HG02885 (cell line): ENCODE measurements at regions not wholly inside any gene's neighbourhood (a gene's known extent, or its start where the extent isn't known, plus 50 kb on each side); places are given as distances from the start of the nearest gene placed in this dataset.
"Not testable (repeated sequence)": the region's sequence is repeated elsewhere in the genome, so short reads cannot be mapped to it uniquely, and the experiment has no call there.

Experiments
- ATAC-seq: cut with Tn5 transposase; IDR thresholded peaks from one replicate; pipeline ENCODE4 v1.9.1; 2021; ENCODE audit warnings: mild to moderate bottlenecking; ENCODE audit not compliant: unreplicated experiment, poor library complexity

- no peak for ATAC-seq
These were observed 128.6 kb upstream of the CHST9 start for GRCh38 chr18:27313678-27314077.

DNA sequence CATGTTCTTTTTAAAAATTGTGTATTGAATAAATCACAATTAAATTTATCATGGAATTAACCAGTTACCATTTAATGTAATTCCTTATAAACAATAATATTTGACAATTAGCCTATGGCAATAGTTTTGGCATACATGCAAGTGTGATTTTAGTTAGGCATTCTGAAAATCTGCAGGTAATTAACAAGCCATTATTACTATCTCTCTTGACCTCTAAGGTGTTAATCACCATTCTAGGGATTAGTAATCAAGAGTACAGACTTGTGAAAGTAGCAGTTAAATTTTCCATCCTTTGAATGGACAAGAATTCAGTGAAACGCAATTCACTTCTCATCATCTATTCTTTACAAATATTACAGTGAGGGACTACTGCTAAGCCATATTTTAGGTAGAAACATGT, 127.7 kb upstream of the CHST9 start:
- no peak for ATAC-seq

GRCh38 chr18:27312153-27312552, 127.0 kb upstream of the CHST9 start:
- no peak for ATAC-seq

DNA sequence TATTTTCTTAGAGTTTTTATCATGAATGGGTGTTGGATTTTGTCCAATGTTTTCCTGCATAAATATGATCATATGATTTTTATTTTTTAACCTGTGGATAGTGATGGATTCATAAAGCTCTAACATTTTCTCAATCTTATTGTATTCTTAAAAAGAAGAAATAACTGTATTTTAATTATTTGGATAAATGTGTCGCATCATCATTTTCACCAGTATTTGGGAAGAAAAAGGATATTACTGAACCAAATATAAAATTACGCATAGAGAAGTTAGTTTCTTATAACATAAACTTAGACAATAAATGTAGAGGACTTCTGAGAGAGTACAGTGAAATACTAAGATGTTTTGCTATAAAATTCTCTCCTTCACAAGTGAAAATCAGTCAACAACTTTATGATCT, 126.0 kb upstream of the CHST9 start:
- ATAC-seq: no peak

DNA sequence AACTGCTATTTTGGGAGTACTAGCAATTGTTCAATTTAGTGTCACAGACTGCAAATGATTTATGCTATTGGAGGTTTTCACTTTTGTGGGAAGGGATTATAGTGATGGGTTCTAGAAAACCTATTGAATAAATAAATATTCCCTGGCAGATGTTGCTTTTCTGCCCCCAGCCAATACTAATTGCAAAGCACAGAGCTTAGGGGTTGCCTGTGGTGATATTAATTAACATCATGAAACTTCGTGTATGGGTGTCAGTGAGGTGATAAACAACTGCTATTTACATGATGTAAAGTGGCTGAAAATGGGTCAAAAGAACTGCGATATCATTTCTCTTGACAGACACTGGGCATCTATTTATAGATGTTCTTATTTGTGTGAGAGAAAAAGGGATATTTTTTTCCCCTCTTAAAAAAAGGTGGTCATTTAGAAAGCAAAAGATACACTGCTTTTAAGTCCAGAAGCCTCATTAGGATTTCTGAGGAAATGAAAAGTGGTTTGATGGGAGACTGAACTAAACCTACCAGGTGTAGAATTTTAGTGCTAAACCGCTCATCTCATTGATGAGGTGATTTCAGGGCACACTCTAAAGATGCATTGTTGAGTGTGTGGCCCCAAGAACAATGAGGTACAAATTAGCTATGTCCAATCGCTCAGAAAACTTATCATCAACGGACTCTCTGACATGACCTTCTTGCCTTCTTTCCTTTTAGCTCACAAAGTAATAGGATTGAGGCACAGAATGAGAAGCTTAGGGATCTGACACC, 116.7 kb upstream of the CHST9 start:
- ATAC-seq: no peak

- ATAC-seq: no peak
These were observed 113.2 kb upstream of the CHST9 start for GRCh38 chr18:27298214-27298804.

DNA sequence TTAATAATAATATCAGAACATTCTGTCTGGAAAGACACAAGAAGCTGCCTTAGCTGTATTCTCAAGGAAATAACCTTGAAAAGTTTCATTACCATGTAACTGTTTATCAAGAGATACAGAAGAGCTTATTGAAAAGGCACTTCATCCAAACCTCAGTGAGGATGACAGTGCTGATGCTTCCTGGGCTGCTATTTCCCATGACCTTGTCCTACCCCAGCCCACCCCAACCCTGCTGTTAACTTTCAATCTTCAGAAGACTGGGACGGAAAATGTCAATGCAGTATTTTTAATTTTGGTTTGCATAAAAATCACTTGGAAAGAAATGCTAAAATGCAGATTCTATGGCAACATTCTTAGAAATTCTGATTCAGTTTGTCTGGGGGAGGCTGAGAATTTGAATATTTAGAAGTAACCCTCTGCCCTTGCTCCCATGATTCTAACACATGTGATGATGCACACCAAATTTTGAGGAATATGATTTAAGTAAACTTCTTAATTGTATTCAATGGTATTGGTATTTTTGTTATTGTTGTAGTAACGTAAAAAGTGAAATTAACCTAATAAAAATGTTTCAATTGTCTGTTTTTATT, 101.0 kb upstream of the CHST9 start:
- not testable (repeated sequence) for ATAC-seq

DNA sequence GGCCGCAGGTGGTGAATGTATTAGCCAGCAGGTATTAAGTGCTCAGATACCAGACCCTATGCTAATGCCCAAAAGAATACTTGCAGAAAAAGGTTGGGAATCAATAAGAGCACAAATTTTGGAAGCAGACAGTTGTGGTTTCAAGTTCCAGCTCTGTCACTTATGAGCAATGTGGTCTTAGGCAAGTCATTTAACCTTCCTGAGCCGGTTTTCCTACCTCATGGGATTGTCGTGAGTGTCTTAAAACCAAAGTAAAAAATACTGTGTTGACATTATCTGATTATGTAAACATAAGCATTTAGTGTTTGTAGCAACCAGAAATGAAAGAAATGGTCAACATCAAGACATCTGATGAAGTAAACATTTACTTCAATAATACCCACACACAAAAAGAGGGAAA, 93.0 kb upstream of the CHST9 start:
- no peak for ATAC-seq

DNA sequence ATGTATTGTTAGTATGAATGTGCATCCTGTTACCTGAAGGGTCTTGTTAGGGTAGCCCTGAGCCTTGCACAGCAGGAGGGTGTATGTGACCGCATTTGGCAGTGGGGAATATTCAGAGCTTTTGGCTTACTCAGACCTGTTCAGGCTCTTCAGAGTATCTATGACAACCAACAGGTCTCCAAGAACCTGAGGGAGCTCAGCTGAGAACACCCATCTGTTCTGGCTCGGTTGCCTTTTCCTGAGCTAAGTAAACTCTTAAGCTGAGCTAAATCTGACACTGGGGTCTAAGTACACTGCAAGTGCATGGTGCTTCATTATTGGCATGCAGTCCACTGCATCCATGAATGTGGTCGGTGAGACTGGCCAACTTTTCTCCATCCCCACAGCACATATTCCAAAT, 92.4 kb upstream of the CHST9 start:
- no peak for ATAC-seq

GRCh38 chr18:27276886-27277285, 91.8 kb upstream of the CHST9 start:
- ATAC-seq: no peak

- no peak for ATAC-seq
These were observed 91.4 kb upstream of the CHST9 start for GRCh38 chr18:27276479-27276878.

GRCh38 chr18:27274901-27275300, 89.8 kb upstream of the CHST9 start:
- ATAC-seq: no peak

DNA sequence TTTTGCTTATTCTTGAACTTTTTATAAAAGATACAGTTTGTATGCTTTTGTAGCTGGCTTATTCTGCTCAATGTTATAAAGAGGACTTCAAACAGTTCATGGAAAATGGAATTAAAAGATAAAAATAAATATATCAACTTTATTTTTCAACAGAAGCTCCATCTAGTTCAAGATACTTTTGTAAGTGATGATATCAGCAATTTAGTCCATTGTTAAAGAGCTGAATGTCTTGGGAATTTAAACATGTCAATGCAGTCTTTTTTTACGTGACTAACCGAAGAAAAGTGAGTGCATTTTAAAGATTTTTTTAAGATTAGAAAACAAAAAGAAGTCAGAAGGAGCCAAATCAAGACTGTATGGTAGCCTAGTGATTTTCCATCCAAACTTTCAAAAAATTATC, 85.4 kb upstream of the CHST9 start:
- no peak for ATAC-seq

DNA sequence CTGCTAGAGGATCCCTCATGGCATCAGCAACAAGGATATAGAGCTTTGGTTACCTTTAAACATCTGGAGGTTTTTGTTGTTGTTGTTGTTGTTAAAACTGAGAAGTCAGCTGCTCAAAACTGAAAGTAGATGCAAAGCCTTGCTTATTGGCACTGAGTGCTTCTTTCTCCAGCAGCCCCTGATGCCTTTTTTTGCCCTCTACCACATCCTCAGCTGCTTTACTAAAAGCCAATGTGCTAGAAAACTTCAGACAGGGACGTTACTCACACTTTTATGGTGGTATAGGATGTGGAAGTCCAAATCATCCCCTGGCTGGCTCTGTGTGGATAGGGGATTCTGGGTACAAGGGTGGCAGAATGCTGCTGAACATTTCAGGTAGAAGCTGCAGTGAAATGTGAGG, 78.3 kb upstream of the CHST9 start:
- no peak for ATAC-seq

DNA sequence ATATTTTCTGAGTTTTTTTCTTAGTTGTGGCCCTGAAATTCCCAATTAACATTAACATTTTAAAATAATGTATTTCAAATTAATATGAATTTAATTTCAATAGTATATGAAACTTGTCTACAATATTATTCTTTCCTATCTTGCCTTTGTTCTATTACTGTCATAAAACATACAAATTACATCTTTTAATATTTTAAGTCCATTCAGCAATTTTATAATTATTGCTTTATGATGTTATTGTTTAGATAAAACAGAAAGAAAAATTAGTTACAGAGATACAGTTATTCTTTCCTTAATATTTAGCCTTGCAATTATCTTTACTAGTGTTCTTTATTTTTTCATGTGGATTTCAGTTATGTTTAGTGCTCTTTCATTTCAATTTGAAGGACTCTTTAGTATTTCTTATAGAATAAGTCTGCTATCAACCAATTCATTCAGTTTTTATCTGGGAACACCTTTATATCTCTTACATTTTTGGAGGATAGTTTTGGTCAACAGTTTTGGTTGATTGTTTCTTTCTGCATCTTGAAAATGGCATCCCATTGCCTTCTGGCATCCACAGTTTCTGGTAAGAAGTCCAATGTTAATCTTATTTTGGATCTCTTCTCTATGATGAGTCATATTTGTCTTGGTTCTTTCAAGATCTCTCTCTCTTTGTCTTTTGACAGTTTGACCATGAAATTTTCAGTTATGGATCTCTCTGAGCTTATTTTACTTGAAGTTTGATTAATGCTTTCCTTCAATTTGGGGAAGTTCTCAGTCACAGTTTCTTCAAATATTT, 76.9 kb upstream of the CHST9 start:
- no peak for ATAC-seq

- ATAC-seq: no peak
These were observed 68.5 kb upstream of the CHST9 start for GRCh38 chr18:27253571-27253970.

DNA sequence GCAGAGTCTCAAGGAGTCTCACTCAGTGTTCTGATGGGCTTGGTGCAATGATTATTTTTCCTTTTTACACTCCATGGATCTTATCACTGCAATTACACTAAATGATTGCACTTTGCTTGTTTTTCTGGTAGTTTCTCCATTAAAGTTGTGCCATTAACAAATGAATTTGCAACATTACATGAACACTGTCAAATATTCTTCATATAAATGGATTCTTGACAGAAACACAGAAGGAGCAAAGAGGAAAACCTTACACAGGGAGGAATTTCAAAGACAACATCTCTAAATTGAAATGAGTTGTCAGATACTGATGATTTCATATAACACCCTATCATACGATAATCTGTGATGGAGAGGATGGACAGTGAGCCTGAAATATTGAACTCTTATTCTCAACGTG, 65.4 kb upstream of the CHST9 start:
- no peak for ATAC-seq

DNA sequence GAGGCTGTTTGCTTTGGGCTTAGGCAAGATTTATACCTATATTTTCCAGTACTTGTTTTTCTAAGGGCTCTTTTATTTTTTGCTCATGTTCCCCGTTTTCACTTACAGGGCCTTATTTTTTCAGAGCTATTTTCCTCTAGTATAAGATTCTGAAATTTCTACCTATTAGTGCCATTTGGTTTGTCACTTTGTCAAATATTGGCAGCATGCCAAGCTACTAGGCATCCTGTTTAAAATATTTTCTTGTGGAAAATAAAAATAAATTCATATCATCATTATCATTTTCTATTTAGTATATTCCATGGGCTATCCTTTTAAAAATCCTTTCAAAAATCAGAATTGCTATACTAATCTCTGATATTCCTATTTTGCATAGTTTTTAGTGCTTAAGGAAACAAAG, 64.8 kb upstream of the CHST9 start:
- no peak for ATAC-seq

- ATAC-seq: no peak
These were observed 59.2 kb upstream of the CHST9 start for GRCh38 chr18:27244259-27244658.

- no peak for ATAC-seq
These were observed 57.4 kb upstream of the CHST9 start for GRCh38 chr18:27242392-27243047.

GRCh38 chr18:27240383-27240782, 55.3 kb upstream of the CHST9 start:
- ATAC-seq: no peak
